OCI-LY7 (cell line): ENCODE measurements at regions not wholly inside any gene's neighbourhood (a gene's known extent, or its start where the extent isn't known, plus 50 kb on each side); places are given as distances from the start of the nearest gene placed in this dataset.
"Not testable (repeated sequence)": the region's sequence is repeated elsewhere in the genome, so short reads cannot be mapped to it uniquely, and the experiment has no call there.

Experiments
- CTCF ChIP-seq: fragments of 200-600 bp; sonication (generic); conservative IDR thresholded peaks from 2 replicates; pipeline ENCODE4 v1.5.1; 2014; ENCODE audit warnings: mild to moderate bottlenecking, antibody characterized with exemption, low read length, moderate library complexity, mixed read lengths
- EZH2phosphoT487 ChIP-seq: fragments of 200-600 bp; sonication (generic); IDR thresholded peaks from 2 replicates; pipeline ENCODE4 v1.6.1; 2018; ENCODE audit warnings: low read depth, borderline replicate concordance, mild to moderate bottlenecking, mixed run types, antibody characterized with exemption, low read length, moderate library complexity, mixed read lengths

- not testable (repeated sequence) for TF ChIP-seq CTCF, EZH2phosphoT487
Observed at GRCh38 chr7:65699026-65699714, 173.7 kb upstream of the VKORC1L1 start.
